ENCODE measurements at regions not wholly inside any gene's neighbourhood (a gene's known extent, or its start where the extent isn't known, plus 50 kb on each side); places are given as distances from the start of the nearest gene placed in this dataset.

- RAD21 ChIA-PET (ENCODE audit: unreplicated experiment): no interaction called here
Measured at GRCh38 chr2:224276251-224276650, 125.7 kb downstream of the FAM124B start.

More at GRCh38 chr2:224276251-224276650, 125.7 kb downstream of the FAM124B start:
- CTCF ChIA-PET: interaction anchor here (0.6 to 2.5 kb wide), 3 partner anchors 8 to 306 kb away, joined by 3 to 18 read pairs (median 8); no protein-coding TSS in a partner anchor
- ATAC-seq (no peak), DNase-seq (ENCODE audit: low read depth, low spot score) (no peak), FAIRE-seq (no peak)
- Histone ChIP-seq H3K79me2 (ENCODE audit: control insufficient read depth, insufficient read depth, low read length) (no peaks in the 10 kb centered on the region), H3K27me3 (replicated peaks in 1 of 2; ENCODE audit: control insufficient read depth in 2 of 2, insufficient read depth in 2 of 2, low read length in 1 of 2) (no peaks in the 10 kb centered on the region; a peak in 3 of 4 replicates), H2AFZ (ENCODE audit: control insufficient read depth, low read depth, low read length) (no peak overlapping the region), H3K9ac (ENCODE audit: control insufficient read depth, insufficient read depth, low read length) (no peak overlapping the region), H4K20me1 (ENCODE audit: control insufficient read depth, insufficient read depth) (no peaks in the 10 kb centered on the region), H3K9me3 (replicated peaks; ENCODE audit: control insufficient read depth, insufficient read depth, low read length) (no peaks in the 10 kb centered on the region), H3K27ac (ENCODE audit: control insufficient read depth, insufficient read depth) (no peak overlapping the region), H3K4me1 (ENCODE audit: control insufficient read depth, insufficient read depth, low read length) (no peaks in the 10 kb centered on the region), H3K4me2 (ENCODE audit: control insufficient read depth, insufficient read depth) (no peak overlapping the region), H3K36me3 (ENCODE audit: control insufficient read depth in 2 of 2, insufficient read depth in 2 of 2, low read length in 1 of 2) (no peaks in the 10 kb centered on the region), H3K4me3 (no peak overlapping the region)
- POLR2A ChIA-PET: no interaction called here
- in situ Hi-C loops (cut with MboI): no loop called here
- SMC1A ChIA-PET (ENCODE audit: uncharacterized antibody, unreplicated experiment): interaction anchor here (2.2 kb wide), 1 partner anchor 306 kb away, joined by 7 read pairs; no protein-coding TSS in a partner anchor
- TF ChIP-seq GATAD2B (conservative IDR thresholded peaks at IDR 0.05; ENCODE audit: low read depth) (no peak), IRF5 (IDR thresholded peaks at IDR 0.05; ENCODE audit: borderline replicate concordance) (no peak), YY1 (IDR thresholded peaks at IDR 0.05; ENCODE audit: low read depth, low read length) (no peak), SMAD1 (IDR thresholded peaks at IDR 0.05; ENCODE audit: low read depth, partially characterized antibody) (no peak), SMARCA5 (IDR thresholded peaks at IDR 0.05) (no peak), BCLAF1 (IDR thresholded peaks at IDR 0.05) (no peak), RELA (IDR thresholded peaks at IDR 0.05; ENCODE audit: borderline replicate concordance, partially characterized antibody) (no peak), NKRF (conservative IDR thresholded peaks at IDR 0.05) (no peak), EGR1 (IDR thresholded peaks at IDR 0.05; ENCODE audit: borderline replicate concordance in 1 of 2, low read depth in 2 of 2, low read length in 2 of 2) (no peak), JUND (IDR thresholded peaks at IDR 0.05; ENCODE audit: low read depth, low read length) (no peak), ESRRA (IDR thresholded peaks at IDR 0.05; ENCODE audit: low read length) (no peak), USF2 (IDR thresholded peaks at IDR 0.05; ENCODE audit: borderline replicate concordance, low read depth, low read length) (no peak), ZNF384 (IDR thresholded peaks at IDR 0.05; ENCODE audit: borderline replicate concordance, low read depth, low read length) (no peak)
- intact Hi-C loops (cut with micrococcal nuclease; ENCODE audit: unreplicated experiment): no loop called here
- no TSS peak for BruUV-seq (replicated peaks)

Measured in GM12878 (cell line).